NCI-H2107 treated with DMSO at 0.1 percent for 48 hours (cell line): ENCODE measurements at regions not wholly inside any gene's neighbourhood (a gene's known extent, or its start where the extent isn't known, plus 50 kb on each side); places are given as distances from the start of the nearest gene placed in this dataset.

ENCODE experiments used
- DNase-seq: peaks from one replicate; lab custom pipeline; 2025; ENCODE audit not compliant: unreplicated experiment; lab: John Stamatoyannopoulos, UW

DNA sequence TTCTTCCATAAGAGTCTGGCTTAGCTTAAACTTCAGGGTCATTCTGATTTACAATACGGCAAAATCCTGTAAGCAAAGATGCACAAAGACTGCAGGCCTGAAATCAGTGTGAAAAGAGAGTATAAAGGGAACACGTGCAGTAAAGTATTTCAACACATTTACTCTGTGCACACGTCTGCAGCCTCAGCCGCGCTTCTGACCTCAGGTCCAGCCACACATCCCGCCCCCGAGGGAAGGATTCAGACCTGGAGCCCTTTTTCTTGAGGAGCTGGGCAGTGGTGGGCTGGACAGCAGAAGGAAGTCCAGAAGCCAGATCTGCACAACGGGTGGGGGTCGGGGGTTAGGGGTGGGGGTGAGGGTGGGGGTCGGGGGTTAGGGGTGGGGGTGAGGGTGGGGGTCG, 58.9 kb upstream of the FAM20C start:
- DNase-seq, result no peak

DNA sequence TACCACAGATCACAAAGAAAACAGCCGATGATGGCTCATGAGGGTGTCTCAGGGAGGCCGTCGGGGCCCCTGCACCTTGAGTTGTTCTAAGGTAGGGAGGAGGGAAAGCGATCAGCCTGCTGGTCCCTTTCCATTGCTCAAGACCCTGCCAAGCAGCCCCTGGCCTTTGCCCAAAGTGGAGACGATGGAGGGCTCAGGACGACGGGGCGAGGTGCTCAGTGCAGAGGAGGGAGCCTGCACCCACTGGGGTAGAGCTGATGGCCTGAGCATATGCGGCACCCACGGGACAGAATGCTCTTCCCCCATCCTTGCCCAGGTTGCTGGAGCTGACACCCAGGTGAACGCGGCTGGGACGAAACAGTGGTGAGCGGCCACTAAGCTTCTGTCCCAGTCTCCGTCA, 58.3 kb upstream of the FAM20C start:
- DNase-seq, result no peak

DNA sequence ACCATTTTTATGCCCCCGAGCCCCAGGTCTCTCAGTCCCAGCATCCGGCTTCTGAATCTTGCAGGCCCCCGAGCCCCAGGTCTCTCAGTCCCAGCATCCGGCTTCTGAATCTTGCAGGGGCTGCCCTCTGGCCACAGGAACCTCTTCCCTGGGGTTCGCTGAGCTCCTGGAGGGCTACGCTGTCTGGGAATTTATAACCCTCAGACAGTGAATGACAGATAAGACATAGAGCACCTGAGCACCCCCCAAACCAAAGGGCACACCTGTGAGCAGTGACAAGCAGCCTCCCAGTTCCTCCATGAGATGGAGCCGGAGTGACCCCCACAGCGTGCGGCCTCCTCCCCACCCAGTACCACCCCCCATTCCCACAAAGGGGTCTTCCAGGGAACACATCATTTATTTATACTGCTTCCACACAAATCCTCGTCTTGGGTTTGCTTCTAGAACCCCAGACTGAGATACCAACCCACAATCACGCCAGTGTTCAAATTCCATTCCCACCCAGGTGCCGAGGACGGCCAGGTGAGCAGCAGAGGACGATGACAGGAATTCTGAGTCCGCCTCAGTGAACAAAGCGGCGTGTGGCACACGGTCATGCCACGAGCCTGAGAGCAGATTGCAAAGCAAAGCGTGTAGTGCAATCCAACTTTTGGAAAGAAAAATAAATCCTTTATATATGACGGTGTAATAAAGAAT, 57.7 kb upstream of the FAM20C start:
- no peak for DNase-seq

DNA sequence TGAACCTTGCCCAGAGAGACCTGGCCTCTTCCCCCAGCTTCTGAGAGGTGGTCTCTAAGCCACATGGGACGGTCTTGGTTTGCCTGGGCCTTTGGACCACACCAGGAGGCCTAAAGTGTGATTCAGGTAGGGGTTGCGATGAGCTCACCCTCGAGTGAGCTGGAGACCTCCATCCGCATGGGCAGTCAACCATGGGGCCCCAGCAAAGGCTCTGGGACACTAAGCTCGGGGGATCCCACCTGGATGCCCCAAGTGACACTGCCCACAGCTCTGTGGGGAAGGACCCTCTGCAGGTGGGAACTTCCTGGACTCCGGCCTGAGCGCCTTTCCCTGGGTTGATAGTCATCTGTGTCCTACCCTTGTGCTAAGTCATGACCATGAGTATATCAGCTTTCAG, 57.1 kb upstream of the FAM20C start:
- no peak for DNase-seq

DNA sequence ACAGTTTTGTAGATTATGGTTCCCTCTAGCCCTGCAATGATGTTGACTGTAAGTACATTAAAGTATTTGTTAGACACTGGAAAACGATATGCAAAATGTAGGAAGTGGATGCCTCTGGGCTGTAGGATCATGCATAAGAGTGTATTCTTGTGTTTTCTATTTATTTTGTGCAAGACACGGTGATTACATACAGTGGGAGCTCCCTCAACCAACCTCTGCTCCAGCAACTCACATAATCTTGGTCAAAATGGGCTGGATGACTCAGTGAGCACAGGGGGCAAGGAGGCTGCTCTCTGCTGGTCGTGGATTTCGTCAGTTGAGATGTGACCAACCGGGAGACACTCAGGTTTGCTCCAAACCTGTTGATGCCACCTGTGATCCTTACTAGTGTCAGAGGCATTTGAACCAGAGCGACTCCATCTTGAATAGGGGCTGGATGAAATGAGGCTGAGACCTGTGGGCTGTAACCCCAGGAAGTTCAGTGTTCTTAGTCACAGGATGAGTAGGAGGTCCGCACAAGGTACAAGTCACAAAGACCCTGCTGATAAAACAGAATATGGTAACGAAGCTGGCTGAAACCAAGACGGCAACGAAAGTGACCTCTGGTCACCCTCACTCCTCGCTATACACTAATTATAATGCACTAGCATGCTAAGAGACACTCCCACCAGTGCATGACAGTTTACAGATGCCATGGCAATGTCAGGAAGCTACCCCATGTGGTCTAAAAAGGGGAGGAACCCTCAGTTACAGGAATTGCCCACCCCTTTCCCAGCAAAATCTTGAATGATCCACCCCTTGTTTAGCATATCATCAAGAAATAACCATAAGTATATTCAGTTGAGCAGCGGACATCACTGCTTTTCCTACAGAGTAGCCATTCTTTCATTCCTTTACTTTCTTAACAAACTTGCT, 56.4 kb upstream of the FAM20C start:
- DNase-seq, result no peak

- no peak for DNase-seq
These were observed 55.1 kb upstream of the FAM20C start for GRCh38 chr7:137094-137891.

DNA sequence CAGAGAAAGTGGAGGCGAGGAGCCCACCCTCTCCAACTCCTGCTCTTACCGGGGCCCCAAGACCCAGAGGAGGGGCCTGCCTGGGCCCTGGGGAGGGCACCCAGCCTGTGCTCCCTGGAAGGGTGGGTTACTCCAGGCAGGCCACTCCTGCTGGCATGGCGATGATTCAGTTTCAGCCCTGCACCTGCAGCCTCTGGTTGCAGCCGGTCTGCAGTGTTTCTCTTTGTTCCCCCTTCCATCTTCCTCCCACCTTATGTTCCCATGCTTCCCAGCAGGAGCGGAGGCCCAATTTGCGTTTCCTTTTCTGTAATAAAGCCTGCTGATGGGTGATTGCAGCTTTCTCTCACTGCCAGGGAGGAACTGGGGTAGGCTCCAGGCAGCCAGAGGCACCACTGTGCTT, 53.2 kb upstream of the FAM20C start:
- DNase-seq, result peak; percentile 20

- DNase-seq, result no peak
These were observed 52.7 kb upstream of the FAM20C start for GRCh38 chr7:139561-140243.

DNA sequence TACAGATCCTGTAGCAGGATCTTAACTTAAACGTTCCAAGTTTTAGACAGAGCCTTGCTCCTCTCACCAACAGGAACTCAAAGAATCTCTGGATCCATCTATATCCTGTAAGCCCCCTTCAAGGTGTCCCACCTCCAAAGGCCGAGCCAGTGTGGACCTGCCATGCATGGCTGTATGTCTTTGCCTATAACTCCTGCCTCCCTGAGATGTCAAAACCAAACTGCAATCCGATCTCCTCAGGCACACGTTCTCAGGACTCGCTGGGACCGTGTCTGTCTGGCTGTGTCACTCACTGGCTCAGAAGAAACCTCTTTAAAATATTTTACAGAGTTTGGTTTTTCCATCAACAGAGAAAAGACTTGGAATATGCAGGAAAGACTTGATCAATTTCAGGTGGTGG, 51.4 kb upstream of the FAM20C start:
- no peak for DNase-seq

- no peak for DNase-seq
These were observed 50.0 kb upstream of the FAM20C start for GRCh38 chr7:142248-142941.
